ENCODE measurements at regions not wholly inside any gene's neighbourhood (a gene's known extent, or its start where the extent isn't known, plus 50 kb on each side); places are given as distances from the start of the nearest gene placed in this dataset.

DNA sequence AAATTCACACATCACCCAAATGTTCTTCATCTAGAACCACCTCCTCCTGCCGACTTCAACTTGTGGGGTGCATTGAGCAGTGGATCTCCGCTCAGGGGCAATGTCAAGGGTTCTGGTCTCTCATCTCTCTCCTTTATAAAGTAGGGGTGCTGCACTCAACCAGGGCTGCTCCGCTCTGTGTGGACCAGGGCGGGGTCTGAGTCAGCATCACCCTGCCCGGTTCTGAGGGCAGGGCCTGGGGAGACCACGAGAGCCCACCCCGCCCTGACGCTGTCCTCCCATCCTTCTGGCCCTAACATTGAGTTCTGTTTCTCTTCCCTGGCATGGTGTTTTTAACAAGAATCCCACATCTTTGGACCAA lies 311.6 kb upstream of the DIO3 start:
- Histone ChIP-seq H3K4me3 (ENCODE audit: low read depth, low read length, poor library complexity, severe bottlenecking) (no peak overlapping the region), H3K36me3 (ENCODE audit: insufficient read depth, low read length, poor library complexity, severe bottlenecking) (no peaks in the 10 kb centered on the region), H3K4me1 (ENCODE audit: insufficient read depth, low read length, poor library complexity, severe bottlenecking) (no peaks in the 10 kb centered on the region), H3K27ac (ENCODE audit: low read depth, low read length, poor library complexity, severe bottlenecking) (no peak overlapping the region), H3K9me3 (ENCODE audit: low read depth, low read length, poor library complexity, severe bottlenecking) (no peaks in the 10 kb centered on the region), H3K27me3 (replicated peaks; ENCODE audit: insufficient read depth, low read depth, low read length, poor library complexity) (peaks cover 1% of the 10 kb centered on the region)
- CTCF ChIA-PET: no interaction called here
- POLR2A ChIA-PET (ENCODE audit: low non-redundant PET): no interaction called here
- intact Hi-C loops (cut with micrococcal nuclease; ENCODE audit: unreplicated experiment): no loop called here
- TF ChIP-seq EZH2 (IDR thresholded peaks at IDR 0.05; ENCODE audit: borderline replicate concordance, low read depth, low read length, poor library complexity, severe bottlenecking): no peak
- TF ChIP-seq, protein P1, sequence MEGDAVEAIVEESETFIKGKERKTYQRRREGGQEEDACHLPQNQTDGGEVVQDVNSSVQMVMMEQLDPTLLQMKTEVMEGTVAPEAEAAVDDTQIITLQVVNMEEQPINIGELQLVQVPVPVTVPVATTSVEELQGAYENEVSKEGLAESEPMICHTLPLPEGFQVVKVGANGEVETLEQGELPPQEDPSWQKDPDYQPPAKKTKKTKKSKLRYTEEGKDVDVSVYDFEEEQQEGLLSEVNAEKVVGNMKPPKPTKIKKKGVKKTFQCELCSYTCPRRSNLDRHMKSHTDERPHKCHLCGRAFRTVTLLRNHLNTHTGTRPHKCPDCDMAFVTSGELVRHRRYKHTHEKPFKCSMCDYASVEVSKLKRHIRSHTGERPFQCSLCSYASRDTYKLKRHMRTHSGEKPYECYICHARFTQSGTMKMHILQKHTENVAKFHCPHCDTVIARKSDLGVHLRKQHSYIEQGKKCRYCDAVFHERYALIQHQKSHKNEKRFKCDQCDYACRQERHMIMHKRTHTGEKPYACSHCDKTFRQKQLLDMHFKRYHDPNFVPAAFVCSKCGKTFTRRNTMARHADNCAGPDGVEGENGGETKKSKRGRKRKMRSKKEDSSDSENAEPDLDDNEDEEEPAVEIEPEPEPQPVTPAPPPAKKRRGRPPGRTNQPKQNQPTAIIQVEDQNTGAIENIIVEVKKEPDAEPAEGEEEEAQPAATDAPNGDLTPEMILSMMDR (conservative IDR thresholded peaks at IDR 0.05; ENCODE audit: low read depth, low read length): no peak
- DNase-seq (ENCODE audit: low spot score): no peak
- BruUV-seq (replicated peaks): no TSS peak

DNA sequence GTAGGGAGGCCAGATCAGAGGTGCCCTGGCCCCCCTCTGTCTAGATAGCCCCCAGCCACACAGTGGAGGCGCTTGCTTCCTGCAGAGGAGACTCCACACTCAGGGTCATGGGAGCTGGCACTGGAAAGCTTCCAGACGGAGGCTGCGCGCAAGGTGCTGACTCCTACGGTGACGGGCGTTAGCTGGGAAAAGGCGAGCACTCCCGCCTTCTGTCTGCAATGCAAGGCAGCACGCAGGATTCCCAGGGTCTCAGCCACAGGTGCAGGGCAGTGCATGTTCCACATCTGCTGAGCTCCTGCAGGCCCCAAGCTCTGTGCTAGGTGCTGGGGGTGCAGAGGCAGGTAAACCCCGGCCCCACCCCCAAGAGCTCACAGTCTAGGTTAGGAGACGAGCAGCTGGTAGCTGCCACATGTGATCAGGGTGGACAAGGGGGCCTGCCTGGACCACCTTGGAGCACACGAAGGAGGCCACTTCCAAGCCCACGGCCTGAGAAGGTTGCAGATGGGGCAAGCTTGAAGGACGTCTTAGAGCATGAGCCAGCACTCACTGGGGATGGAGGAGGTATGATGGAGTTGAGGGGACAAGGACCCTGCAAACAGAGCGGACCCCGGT lies 310.9 kb upstream of the DIO3 start:
- POLR2A ChIA-PET (ENCODE audit: low non-redundant PET): no interaction called here
- Histone ChIP-seq H3K4me3 (ENCODE audit: low read depth, low read length, poor library complexity, severe bottlenecking) (no peak overlapping the region), H3K9me3 (ENCODE audit: low read depth, low read length, poor library complexity, severe bottlenecking) (no peaks in the 10 kb centered on the region), H3K4me1 (ENCODE audit: insufficient read depth, low read length, poor library complexity, severe bottlenecking) (no peaks in the 10 kb centered on the region), H3K27ac (ENCODE audit: low read depth, low read length, poor library complexity, severe bottlenecking) (no peak overlapping the region), H3K36me3 (ENCODE audit: insufficient read depth, low read length, poor library complexity, severe bottlenecking) (no peaks in the 10 kb centered on the region), H3K27me3 (replicated peaks; ENCODE audit: insufficient read depth, low read depth, low read length, poor library complexity) (peaks cover 7% of the 10 kb centered on the region)
- TF ChIP-seq, protein P1 (conservative IDR thresholded peaks at IDR 0.05; ENCODE audit: low read depth, low read length): no peak
- no peak for TF ChIP-seq EZH2 (IDR thresholded peaks at IDR 0.05; ENCODE audit: borderline replicate concordance, low read depth, low read length, poor library complexity, severe bottlenecking)
- intact Hi-C loops (cut with micrococcal nuclease; ENCODE audit: unreplicated experiment): no loop called here
- CTCF ChIA-PET: no interaction called here
- BruUV-seq (replicated peaks): no TSS peak
- no peak for DNase-seq (ENCODE audit: low spot score)

DNA sequence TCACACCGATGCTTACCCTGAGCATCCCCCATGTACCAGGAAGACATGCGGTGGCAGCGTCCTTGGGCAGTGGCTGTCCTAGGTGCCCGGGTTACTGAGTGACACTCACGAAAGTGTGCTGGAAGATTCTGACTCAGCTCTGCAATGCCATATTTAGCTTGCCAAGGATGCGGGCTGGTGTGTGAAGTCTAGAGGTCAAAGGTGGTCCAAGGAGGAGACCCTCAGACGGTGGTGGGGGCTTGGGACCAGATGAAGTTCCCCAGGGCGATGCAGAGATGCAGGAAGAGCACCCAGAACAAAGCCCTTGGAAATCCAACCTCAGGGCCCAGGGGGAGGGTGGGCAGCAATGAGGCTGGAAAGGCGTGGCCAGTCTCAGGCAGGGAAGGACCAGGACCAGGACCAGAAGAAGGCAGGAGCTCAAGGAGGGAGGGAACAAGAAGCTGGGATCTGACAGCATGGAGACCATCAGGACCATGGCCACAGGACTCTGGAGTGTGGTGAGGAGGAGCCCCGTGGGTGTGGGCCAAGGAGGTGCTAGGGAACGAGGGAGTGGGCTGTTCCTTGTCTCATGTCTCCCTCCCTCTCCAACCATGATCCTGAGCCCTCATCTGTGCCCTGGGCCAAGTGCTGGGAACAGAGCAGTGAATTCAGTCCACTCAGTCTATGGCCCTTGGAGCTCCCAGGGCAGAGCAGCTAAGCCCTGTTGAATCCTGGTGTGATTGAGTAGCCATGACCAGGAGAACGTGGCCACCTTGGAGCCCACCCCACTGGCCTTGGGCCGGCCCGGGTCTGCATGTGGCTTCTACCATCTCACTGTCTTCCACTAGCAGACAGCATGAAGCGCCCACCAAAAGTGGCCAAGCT lies 310.1 kb upstream of the DIO3 start:
- Histone ChIP-seq H3K9me3 (ENCODE audit: low read depth, low read length, poor library complexity, severe bottlenecking) (no peaks in the 10 kb centered on the region), H3K27ac (ENCODE audit: low read depth, low read length, poor library complexity, severe bottlenecking) (no peak overlapping the region), H3K36me3 (ENCODE audit: insufficient read depth, low read length, poor library complexity, severe bottlenecking) (no peaks in the 10 kb centered on the region), H3K27me3 (replicated peaks; ENCODE audit: insufficient read depth, low read depth, low read length, poor library complexity) (peaks cover 9% of the 10 kb centered on the region), H3K4me3 (ENCODE audit: low read depth, low read length, poor library complexity, severe bottlenecking) (no peak overlapping the region), H3K4me1 (ENCODE audit: insufficient read depth, low read length, poor library complexity, severe bottlenecking) (no peaks in the 10 kb centered on the region)
- no TSS peak for BruUV-seq (replicated peaks)
- ChIA-PET POLR2A (ENCODE audit: low non-redundant PET) (no interaction called here), CTCF (no interaction called here)
- no peak for DNase-seq (ENCODE audit: low spot score)
- intact Hi-C loops (cut with micrococcal nuclease; ENCODE audit: unreplicated experiment): no loop called here
- TF ChIP-seq, protein P1 (conservative IDR thresholded peaks at IDR 0.05; ENCODE audit: low read depth, low read length): no peak
- no peak for TF ChIP-seq EZH2 (IDR thresholded peaks at IDR 0.05; ENCODE audit: borderline replicate concordance, low read depth, low read length, poor library complexity, severe bottlenecking)

All from A673 (cell line).